ENCODE measurements at regions not wholly inside any gene's neighbourhood (a gene's known extent, or its start where the extent isn't known, plus 50 kb on each side); places are given as distances from the start of the nearest gene placed in this dataset.

GRCh38 chr1:223012938-223013337 lies 130.1 kb downstream of the TLR5 start:
- TF ChIP-seq, protein P1, sequence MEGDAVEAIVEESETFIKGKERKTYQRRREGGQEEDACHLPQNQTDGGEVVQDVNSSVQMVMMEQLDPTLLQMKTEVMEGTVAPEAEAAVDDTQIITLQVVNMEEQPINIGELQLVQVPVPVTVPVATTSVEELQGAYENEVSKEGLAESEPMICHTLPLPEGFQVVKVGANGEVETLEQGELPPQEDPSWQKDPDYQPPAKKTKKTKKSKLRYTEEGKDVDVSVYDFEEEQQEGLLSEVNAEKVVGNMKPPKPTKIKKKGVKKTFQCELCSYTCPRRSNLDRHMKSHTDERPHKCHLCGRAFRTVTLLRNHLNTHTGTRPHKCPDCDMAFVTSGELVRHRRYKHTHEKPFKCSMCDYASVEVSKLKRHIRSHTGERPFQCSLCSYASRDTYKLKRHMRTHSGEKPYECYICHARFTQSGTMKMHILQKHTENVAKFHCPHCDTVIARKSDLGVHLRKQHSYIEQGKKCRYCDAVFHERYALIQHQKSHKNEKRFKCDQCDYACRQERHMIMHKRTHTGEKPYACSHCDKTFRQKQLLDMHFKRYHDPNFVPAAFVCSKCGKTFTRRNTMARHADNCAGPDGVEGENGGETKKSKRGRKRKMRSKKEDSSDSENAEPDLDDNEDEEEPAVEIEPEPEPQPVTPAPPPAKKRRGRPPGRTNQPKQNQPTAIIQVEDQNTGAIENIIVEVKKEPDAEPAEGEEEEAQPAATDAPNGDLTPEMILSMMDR (conservative IDR thresholded peaks at IDR 0.05; ENCODE audit: low read length), result no peak
- no peak for TF ChIP-seq EZH2phosphoT487 (IDR thresholded peaks at IDR 0.05; ENCODE audit: borderline replicate concordance)

Measured in Loucy (cell line).